GM12878 (cell line): ENCODE measurements at regions not wholly inside any gene's neighbourhood (a gene's known extent, or its start where the extent isn't known, plus 50 kb on each side); places are given as distances from the start of the nearest gene placed in this dataset.

ENCODE experiments used
- ATAC-seq: fragments of 200-7000 bp; cut with Tn5 transposase; 3 replicates; pipeline ENCODE4 v1.9.1; 2020; ENCODE audit warnings: mild to moderate bottlenecking, moderate library complexity
- BruUV-seq: library from RNA; stranded (reverse); fragments of 400-500 nt; replicated peaks from 2 replicates; lab custom pipeline; 2021; lab: Mats Ljungman, UMichigan
- CTCF ChIA-PET: fragments of 300-600 bp; sonication (Branson Sonifier 250); formaldehyde crosslinking; extraction: SDS; loops from one replicate; lab custom pipeline; 2021; ENCODE audit warnings: inconsistent platforms; lab: Yijun Ruan, JAX
- POLR2A ChIA-PET: fragments of 350-600 bp; formaldehyde crosslinking; extraction: SDS; loops from one replicate; lab custom pipeline; 2021; ENCODE audit warnings: inconsistent platforms; lab: Charles Lee
- RAD21 ChIA-PET: fragments of 300-600 bp; sonication (Branson Sonifier 250); formaldehyde crosslinking; loops from one replicate; lab custom pipeline; 2023; ENCODE audit warnings: antibody characterized with exemption; ENCODE audit not compliant: unreplicated experiment; lab: Charles Lee
- SMC1A ChIA-PET: fragments of 300-600 bp; sonication (Branson Sonifier 250); formaldehyde crosslinking; loops from one replicate; lab custom pipeline; 2023; ENCODE audit not compliant: unreplicated experiment, uncharacterized antibody; lab: Charles Lee
- DNase-seq: peaks from one replicate; pipeline ENCODE4 v3.0.0-alpha.2; 2011; ENCODE audit warnings: low read depth, low spot score
- FAIRE-seq: peaks from 3 replicates; lab custom pipeline; 2011; peaks lifted over from hg19 to GRCh38; lab: Jason Lieb, UNC
- H2AFZ ChIP-seq: 2 replicates; pipeline ENCODE4 v1.6.0; 2011; ENCODE audit warnings: low read depth, low read length, control low read depth; ENCODE audit not compliant: control insufficient read depth
- H3K27ac ChIP-seq: 2 replicates; pipeline ENCODE4 v1.5.1; 2011; ENCODE audit warnings: control low read depth; ENCODE audit not compliant: control insufficient read depth, insufficient read depth
- H3K27me3 ChIP-seq, 2 experiments: replicated peaks in 1 of 2; 2 replicates each; pipeline versions ENCODE4 v1.6.0 to v1.6.1; 2011; ENCODE audit warnings: low read length in 1 of 2; ENCODE audit not compliant: control insufficient read depth in 2 of 2, insufficient read depth in 2 of 2
- H3K36me3 ChIP-seq, 2 experiments: 2 replicates each; pipeline ENCODE4 v1.5.1; 2011; ENCODE audit warnings: low read length in 1 of 2; ENCODE audit not compliant: control insufficient read depth in 2 of 2, insufficient read depth in 2 of 2
- H3K4me1 ChIP-seq: 2 replicates; pipeline ENCODE4 v1.6.1; 2011; ENCODE audit warnings: mild to moderate bottlenecking, low read length, moderate library complexity, mixed read lengths; ENCODE audit not compliant: control insufficient read depth, insufficient read depth
- H3K4me2 ChIP-seq: 2 replicates; pipeline ENCODE4 v1.6.0; 2011; ENCODE audit warnings: control low read depth; ENCODE audit not compliant: control insufficient read depth, insufficient read depth
- H3K4me3 ChIP-seq: fragments of 200-600 bp; sonication (generic); 2 replicates; pipeline ENCODE4 v1.5.1; 2016
- H3K79me2 ChIP-seq: 2 replicates; pipeline ENCODE4 v1.6.0; 2011; ENCODE audit warnings: low read length; ENCODE audit not compliant: control insufficient read depth, insufficient read depth
- H3K9ac ChIP-seq: 2 replicates; pipeline ENCODE4 v1.8.0; 2011; ENCODE audit warnings: low read length, control low read depth, mixed read lengths; ENCODE audit not compliant: control insufficient read depth, insufficient read depth
- H3K9me3 ChIP-seq: replicated peaks from 3 replicates; pipeline ENCODE4 v1.5.1; 2011; ENCODE audit warnings: mild to moderate bottlenecking, low read length; ENCODE audit not compliant: control insufficient read depth, insufficient read depth
- H4K20me1 ChIP-seq: 2 replicates; pipeline ENCODE4 v1.6.0; 2011; ENCODE audit not compliant: control insufficient read depth, insufficient read depth
- BCLAF1 ChIP-seq: fragments of 450-650 bp; IDR thresholded peaks from 2 replicates; pipeline ENCODE4 v1.6.1; 2017; ENCODE audit warnings: antibody characterized with exemption, mild to moderate bottlenecking, moderate library complexity
- NR2C2 ChIP-seq: IDR thresholded peaks from 2 replicates; pipeline ENCODE4 v1.6.1; 2011; ENCODE audit warnings: borderline replicate concordance, low read depth; ENCODE audit not compliant: control insufficient read depth, insufficient read length
- PKNOX1 ChIP-seq: fragments of 450-650 bp; IDR thresholded peaks from 2 replicates; pipeline ENCODE4 v1.6.1; 2016; ENCODE audit warnings: mild to moderate bottlenecking
- PML ChIP-seq: IDR thresholded peaks from 2 replicates; pipeline ENCODE4 v1.6.1; 2012; ENCODE audit warnings: low read length, inconsistent platforms
- RUNX3 ChIP-seq: IDR thresholded peaks from 2 replicates; pipeline ENCODE4 v1.6.1; 2012; ENCODE audit warnings: low read length, inconsistent platforms
- SMAD5 ChIP-seq: IDR thresholded peaks from 2 replicates; pipeline ENCODE4 v1.6.1; 2016; ENCODE audit warnings: antibody characterized with exemption, low read depth
- WGBS: methylation state at CpG from one replicate; pipeline ENCODE4 v1.1.6; 2016; ENCODE audit warnings: low lambda C conversion rate; ENCODE audit not compliant: insufficient replicate concordance, insufficient coverage; ENCODE audit errors: missing lambda C conversion rate; 5-methylcytosine and 5-hydroxymethylcytosine counted together
- in situ Hi-C: fragments of 300-500 bp; cut with MboI; formaldehyde crosslinking; loops from 9 replicates; pipeline ENCODE4 v1.14.3; 2018; ENCODE audit warnings: mixed read lengths
- intact Hi-C: fragments of 100-400 bp; cut with micrococcal nuclease; formaldehyde crosslinking; loops from one replicate; pipeline ENCODE4 v1.14.2; 2022; ENCODE audit not compliant: unreplicated experiment

- RAD21 ChIA-PET: interaction anchor here (1.7 to 25.9 kb wide), 4 partner anchors 3 to 53 kb away, joined by 6 to 710 read pairs (median 362); a partner anchor contains a TSS
- peak overlapping the region; percentile 93 for H3K27ac ChIP-seq
- DNase-seq (no peak), ATAC-seq (no peak)
- peak overlapping the region; percentile 17; the same call in 1 of the 2 replicates for H3K9ac ChIP-seq
- no peaks in the 10 kb centered on the region for H3K9me3 ChIP-seq
- BruUV-seq: no TSS peak
- WGBS: 71% methylated on average over 8 of the region's 11 CpGs
- POLR2A ChIA-PET: interaction anchor here (0.7 to 13.1 kb wide), 4 partner anchors 11 to 127 kb away, joined by 4 to 260 read pairs (median 130); a partner anchor contains a TSS
- no peak overlapping the region for H2AFZ ChIP-seq
- intact Hi-C loops (no loop called here), in situ Hi-C loops (loop anchor here (25.0 kb wide), 2 partner anchors 1489 to 1764 kb away; no protein-coding TSS in a partner anchor)
- no peaks in the 10 kb centered on the region for H4K20me1 ChIP-seq
- TF ChIP-seq SMAD5 (no peak), BCLAF1 (no peak), PML (no peak), PKNOX1 (peak; percentile 82), RUNX3 (no peak), NR2C2 (no peak)
- TF ChIP-seq, all 136 proteins: peak for 1
- H3K4me3 ChIP-seq: no peak overlapping the region
- peaks cover 88% of the 10 kb centered on the region for H3K79me2 ChIP-seq
- SMC1A ChIA-PET: interaction anchor here (1.2 to 14.3 kb wide), 4 partner anchors 11 to 54 kb away, joined by 4 to 280 read pairs (median 115); a partner anchor contains a TSS
- no peaks in the 10 kb centered on the region for H3K27me3 ChIP-seq
- peak overlapping the region; percentile 69 for H3K4me2 ChIP-seq
- peaks cover 76% of the 10 kb centered on the region for H3K4me1 ChIP-seq
- CTCF ChIA-PET: interaction anchor here (0.7 to 10.3 kb wide), 6 partner anchors 10 to 20 kb away, joined by 3 to 91 read pairs (median 18); a partner anchor contains a TSS
- no peaks in the 10 kb centered on the region for H3K36me3 ChIP-seq
- FAIRE-seq: no peak
Observed at GRCh38 chr14:73773441-73774240, 59.5 kb upstream of the PNMA1 start.
